Activated T-cell treated with anti-CD3 and anti-CD28 coated beads for 24 hours (primary cell): ENCODE measurements at regions not wholly inside any gene's neighbourhood (a gene's known extent, or its start where the extent isn't known, plus 50 kb on each side); places are given as distances from the start of the nearest gene placed in this dataset.

Experiments
- DNase-seq: peaks from one replicate; pipeline ENCODE4 v3.0.0-alpha.2; 2020; ENCODE audit warnings: low read depth

GRCh38 chr1:34479731-34480130 is 275.1 kb upstream of the GJB5 start:
- no peak for DNase-seq

- no peak for DNase-seq
These were observed 266.7 kb upstream of the GJB5 start for GRCh38 chr1:34488080-34488708.

GRCh38 chr1:34500451-34500850 is 254.4 kb upstream of the GJB5 start:
- DNase-seq = no peak

GRCh38 chr1:34511802-34512201 is 243.0 kb upstream of the GJB5 start:
- DNase-seq = no peak

GRCh38 chr1:34518146-34518699 is 236.6 kb upstream of the GJB5 start:
- DNase-seq = no peak

GRCh38 chr1:34520111-34520510 is 234.7 kb upstream of the GJB5 start:
- no peak for DNase-seq

GRCh38 chr1:34524783-34525182 is 230.1 kb upstream of the GJB5 start:
- no peak for DNase-seq

GRCh38 chr1:34529935-34530859 is 224.7 kb upstream of the GJB5 start:
- DNase-seq = no peak

GRCh38 chr1:34532113-34532512 is 222.7 kb upstream of the GJB5 start:
- no peak for DNase-seq

- no peak for DNase-seq
These were observed 216.4 kb upstream of the GJB5 start for GRCh38 chr1:34538481-34538880.

- DNase-seq = no peak
These were observed 207.7 kb upstream of the GJB5 start for GRCh38 chr1:34547046-34547674.

GRCh38 chr1:34549199-34549598 is 205.6 kb upstream of the GJB5 start:
- DNase-seq = no peak

GRCh38 chr1:34578306-34578705 is 176.5 kb upstream of the GJB5 start:
- DNase-seq = no peak

- no peak for DNase-seq
These were observed 172.5 kb upstream of the GJB5 start for GRCh38 chr1:34582356-34582755.

- DNase-seq = no peak
These were observed 167.1 kb upstream of the GJB5 start for GRCh38 chr1:34587761-34588160.

- DNase-seq = no peak
These were observed 164.6 kb upstream of the GJB5 start for GRCh38 chr1:34590211-34590623.

- DNase-seq = no peak
These were observed 162.9 kb upstream of the GJB5 start for GRCh38 chr1:34591751-34592629.

- DNase-seq = peak; percentile 39
These were observed 156.9 kb upstream of the GJB5 start for GRCh38 chr1:34597877-34598514.

GRCh38 chr1:34602907-34603306 is 151.9 kb upstream of the GJB5 start:
- no peak for DNase-seq

GRCh38 chr1:34603594-34603993 is 151.3 kb upstream of the GJB5 start:
- DNase-seq = no peak

GRCh38 chr1:34606504-34606903 is 148.3 kb upstream of the GJB5 start:
- no peak for DNase-seq
